ENCODE measurements at regions not wholly inside any gene's neighbourhood (a gene's known extent, or its start where the extent isn't known, plus 50 kb on each side); places are given as distances from the start of the nearest gene placed in this dataset.
"Not testable (repeated sequence)": the region's sequence is repeated elsewhere in the genome, so short reads cannot be mapped to it uniquely, and the experiment has no call there.

- DNase-seq, result no peak
Measured at GRCh38 chr18:1581581-1581980, 676.9 kb downstream of the ADCYAP1 start.

GRCh38 chr18:1585881-1586488 is 681.3 kb downstream of the ADCYAP1 start:
- DNase-seq, result no peak

GRCh38 chr18:1593091-1593490 is 688.4 kb downstream of the ADCYAP1 start:
- DNase-seq, result no peak

- DNase-seq, result no peak
Measured at GRCh38 chr18:1595195-1595594, 690.5 kb downstream of the ADCYAP1 start.

GRCh38 chr18:1599196-1599595 is 694.5 kb downstream of the ADCYAP1 start:
- no peak for DNase-seq

GRCh38 chr18:1604751-1605150 is 700.1 kb downstream of the ADCYAP1 start:
- DNase-seq, result no peak

- no peak for DNase-seq
Measured at GRCh38 chr18:1618364-1618763, 713.7 kb downstream of the ADCYAP1 start.

GRCh38 chr18:1619507-1619906 is 714.8 kb downstream of the ADCYAP1 start:
- no peak for DNase-seq

GRCh38 chr18:1624612-1625011 is 719.9 kb downstream of the ADCYAP1 start:
- DNase-seq, result no peak

GRCh38 chr18:1627494-1627893 is 722.8 kb downstream of the ADCYAP1 start:
- no peak for DNase-seq

- no peak for DNase-seq
Measured at GRCh38 chr18:1648712-1649111, 744.0 kb downstream of the ADCYAP1 start.

GRCh38 chr18:1652018-1652417 is 747.3 kb downstream of the ADCYAP1 start:
- DNase-seq, result no peak

GRCh38 chr18:1653873-1654272 is 749.2 kb downstream of the ADCYAP1 start:
- DNase-seq, result no peak

GRCh38 chr18:1657876-1658275 is 753.2 kb downstream of the ADCYAP1 start:
- no peak for DNase-seq

- DNase-seq, result peak; percentile 84
Measured at GRCh38 chr18:1658908-1659566, 754.4 kb downstream of the ADCYAP1 start.

GRCh38 chr18:1663879-1664705 is 759.4 kb downstream of the ADCYAP1 start:
- no peak for DNase-seq

- DNase-seq, result no peak
Measured at GRCh38 chr18:1665079-1665478, 760.4 kb downstream of the ADCYAP1 start.

GRCh38 chr18:1668279-1668678 is 763.6 kb downstream of the ADCYAP1 start:
- no peak for DNase-seq

GRCh38 chr18:1671710-1672109 is 767.0 kb downstream of the ADCYAP1 start:
- DNase-seq, result not testable (repeated sequence)

GRCh38 chr18:1676387-1676786 is 771.7 kb downstream of the ADCYAP1 start:
- DNase-seq, result no peak

- no peak for DNase-seq
Measured at GRCh38 chr18:1680108-1680507, 775.4 kb downstream of the ADCYAP1 start.

- no peak for DNase-seq
Measured at GRCh38 chr18:1691863-1692262, 787.2 kb downstream of the ADCYAP1 start.

GRCh38 chr18:1708006-1708405 is 803.3 kb downstream of the ADCYAP1 start:
- no peak for DNase-seq

- no peak for DNase-seq
Measured at GRCh38 chr18:1710114-1710513, 805.4 kb downstream of the ADCYAP1 start.
